Endodermal cell (in vitro differentiated cells): ENCODE measurements at regions not wholly inside any gene's neighbourhood (a gene's known extent, or its start where the extent isn't known, plus 50 kb on each side); places are given as distances from the start of the nearest gene placed in this dataset.

Experiments
- DNase-seq: peaks from one replicate; pipeline ENCODE4 v3.0.0-alpha.2; 2017
- H3K27ac ChIP-seq: 2 replicates; pipeline ENCODE4 v1.5.1; 2013; ENCODE audit warnings: mild to moderate bottlenecking, low read depth, low read length, moderate library complexity
- H3K27me3 ChIP-seq: 2 replicates; pipeline ENCODE4 v1.6.1; 2013; ENCODE audit warnings: mild to moderate bottlenecking, low read length, moderate library complexity; ENCODE audit not compliant: insufficient read depth, control insufficient read depth, poor library complexity, severe bottlenecking
- H3K36me3 ChIP-seq: 2 replicates; pipeline ENCODE4 v1.7.0; 2013; ENCODE audit warnings: mild to moderate bottlenecking, low read length, moderate library complexity; ENCODE audit not compliant: control insufficient read depth, insufficient read depth
- H3K4me1 ChIP-seq: one replicate; pipeline ENCODE4 v1.7.0; 2013; ENCODE audit warnings: low read length; ENCODE audit not compliant: control insufficient read depth, insufficient read depth
- H3K4me3 ChIP-seq: 2 replicates; pipeline ENCODE4 v1.5.1; 2013; ENCODE audit warnings: mild to moderate bottlenecking, low read length, moderate library complexity
- H3K9ac ChIP-seq: 2 replicates; pipeline ENCODE4 v1.6.1; 2013; ENCODE audit warnings: mild to moderate bottlenecking, low read length, moderate library complexity; ENCODE audit not compliant: poor library complexity, severe bottlenecking; ENCODE audit errors: extremely low read depth
- H3K9me3 ChIP-seq: 2 replicates; pipeline ENCODE4 v1.6.1; 2013; ENCODE audit warnings: mild to moderate bottlenecking, low read length, moderate library complexity; ENCODE audit not compliant: control insufficient read depth
- H3K27ac Mint-ChIP-seq: 2 replicates; pipeline ENCODE4 v1.8.0; 2020; ENCODE audit warnings: mixed read lengths
- H3K27me3 Mint-ChIP-seq: 2 replicates; pipeline ENCODE4 v1.8.0; 2021; ENCODE audit warnings: mild to moderate bottlenecking, mixed read lengths; ENCODE audit not compliant: insufficient read depth
- H3K36me3 Mint-ChIP-seq: 2 replicates; pipeline ENCODE4 v1.8.0; 2020; ENCODE audit warnings: low read depth, mixed read lengths
- H3K4me1 Mint-ChIP-seq: 2 replicates; pipeline ENCODE4 v1.8.0; 2020; ENCODE audit warnings: mixed read lengths
- H3K4me3 Mint-ChIP-seq: 2 replicates; pipeline ENCODE4 v1.8.0; 2020; ENCODE audit warnings: mild to moderate bottlenecking, moderate library complexity, mixed read lengths
- H3K9me3 Mint-ChIP-seq: 2 replicates; pipeline ENCODE4 v1.8.0; 2020; ENCODE audit warnings: mild to moderate bottlenecking, mixed read lengths
- WGBS, 2 experiments: methylation state at CpG; one replicate each; pipeline versions ENCODE4 v1.1.5 to v1.1.7; 2013; ENCODE audit warnings: missing lambda C conversion rate in 2 of 2, mixed read lengths in 1 of 2; ENCODE audit not compliant: insufficient coverage in 1 of 2, insufficient read length in 1 of 2; 5-methylcytosine and 5-hydroxymethylcytosine counted together
- TF ChIP-seq, protein P1 (sequence below): fragments of 200-600 bp; sonication (generic); conservative IDR thresholded peaks from 2 replicates; pipeline ENCODE4 v1.5.0; 2021; ENCODE audit warnings: antibody characterized with exemption, mild to moderate bottlenecking

DNA sequence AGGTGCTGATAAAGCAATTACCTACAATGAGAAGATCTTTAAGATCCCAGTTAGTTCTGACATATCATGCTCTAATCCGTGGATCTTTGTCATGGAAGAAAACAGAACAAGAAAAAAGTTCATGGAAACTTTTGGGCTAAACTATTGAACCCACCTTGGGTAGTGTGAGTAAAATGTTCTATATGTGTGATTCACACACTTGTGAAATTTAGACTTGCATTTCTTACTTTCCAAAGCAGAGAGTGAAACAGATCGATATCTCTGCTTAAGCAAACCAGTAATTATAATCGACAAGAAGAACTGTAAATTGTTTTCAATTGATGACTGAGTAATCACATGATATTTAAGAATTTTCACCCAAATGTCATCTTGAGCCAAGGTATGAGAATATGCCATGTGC, 214.2 kb downstream of the HRH4 start:
- 90 to 100% methylated on average over 3 of the region's 3 CpGs for WGBS, 2 experiments
- Mint-ChIP-seq H3K27me3 (no peaks in the 10 kb centered on the region), H3K4me3 (no peak overlapping the region)

DNA sequence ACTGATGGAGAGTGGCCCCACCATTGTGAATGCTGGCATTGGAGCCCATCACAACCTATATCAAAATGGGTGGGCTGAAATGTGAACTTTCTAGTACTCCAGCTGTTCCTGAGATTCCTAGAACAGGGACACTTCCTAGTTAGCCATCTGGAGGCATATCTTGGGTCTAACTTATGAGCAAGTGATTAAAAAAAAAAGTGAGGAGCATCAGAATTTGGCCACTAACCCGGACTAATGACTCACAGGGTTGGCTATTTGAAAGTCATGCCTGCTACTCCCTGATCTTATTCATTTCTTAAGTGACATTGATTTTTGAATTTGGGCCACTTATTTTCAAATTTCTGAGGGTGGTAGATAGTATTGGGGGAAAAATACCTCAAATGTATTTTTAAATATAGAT, 216.6 kb downstream of the HRH4 start:
- Histone ChIP-seq H3K9ac (no peak overlapping the region), H3K4me3 (no peak overlapping the region), H3K27ac (no peak overlapping the region), H3K9me3 (no peaks in the 10 kb centered on the region), H3K36me3 (no peaks in the 10 kb centered on the region), H3K27me3 (no peaks in the 10 kb centered on the region), H3K4me1 (no peaks in the 10 kb centered on the region)
- Mint-ChIP-seq H3K27ac (no peak overlapping the region), H3K27me3 (no peaks in the 10 kb centered on the region), H3K36me3 (no peaks in the 10 kb centered on the region), H3K4me1 (no peaks in the 10 kb centered on the region), H3K4me3 (no peak overlapping the region), H3K9me3 (no peaks in the 10 kb centered on the region)
- WGBS, 2 experiments = 50 to 89% methylated on average over 1 of the region's 1 CpG
- TF ChIP-seq, protein P1, sequence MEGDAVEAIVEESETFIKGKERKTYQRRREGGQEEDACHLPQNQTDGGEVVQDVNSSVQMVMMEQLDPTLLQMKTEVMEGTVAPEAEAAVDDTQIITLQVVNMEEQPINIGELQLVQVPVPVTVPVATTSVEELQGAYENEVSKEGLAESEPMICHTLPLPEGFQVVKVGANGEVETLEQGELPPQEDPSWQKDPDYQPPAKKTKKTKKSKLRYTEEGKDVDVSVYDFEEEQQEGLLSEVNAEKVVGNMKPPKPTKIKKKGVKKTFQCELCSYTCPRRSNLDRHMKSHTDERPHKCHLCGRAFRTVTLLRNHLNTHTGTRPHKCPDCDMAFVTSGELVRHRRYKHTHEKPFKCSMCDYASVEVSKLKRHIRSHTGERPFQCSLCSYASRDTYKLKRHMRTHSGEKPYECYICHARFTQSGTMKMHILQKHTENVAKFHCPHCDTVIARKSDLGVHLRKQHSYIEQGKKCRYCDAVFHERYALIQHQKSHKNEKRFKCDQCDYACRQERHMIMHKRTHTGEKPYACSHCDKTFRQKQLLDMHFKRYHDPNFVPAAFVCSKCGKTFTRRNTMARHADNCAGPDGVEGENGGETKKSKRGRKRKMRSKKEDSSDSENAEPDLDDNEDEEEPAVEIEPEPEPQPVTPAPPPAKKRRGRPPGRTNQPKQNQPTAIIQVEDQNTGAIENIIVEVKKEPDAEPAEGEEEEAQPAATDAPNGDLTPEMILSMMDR = no peak
- DNase-seq = no peak

More for the DNA sequence above, 214.2 kb downstream of the HRH4 start:
- H3K9me3 ChIP-seq = no peaks in the 10 kb centered on the region
- H3K27ac Mint-ChIP-seq = no peak overlapping the region
- H3K36me3 Mint-ChIP-seq = no peaks in the 10 kb centered on the region
- H3K4me3 ChIP-seq = no peak overlapping the region
- H3K9me3 Mint-ChIP-seq = no peaks in the 10 kb centered on the region
- H3K9ac ChIP-seq = no peak overlapping the region
- no peaks in the 10 kb centered on the region for H3K4me1 Mint-ChIP-seq
- H3K4me1 ChIP-seq = no peaks in the 10 kb centered on the region
- TF ChIP-seq, protein P1 = no peak
- no peak for DNase-seq
- H3K27me3 ChIP-seq = no peaks in the 10 kb centered on the region
- H3K36me3 ChIP-seq = no peaks in the 10 kb centered on the region
- no peak overlapping the region for H3K27ac ChIP-seq

DNA sequence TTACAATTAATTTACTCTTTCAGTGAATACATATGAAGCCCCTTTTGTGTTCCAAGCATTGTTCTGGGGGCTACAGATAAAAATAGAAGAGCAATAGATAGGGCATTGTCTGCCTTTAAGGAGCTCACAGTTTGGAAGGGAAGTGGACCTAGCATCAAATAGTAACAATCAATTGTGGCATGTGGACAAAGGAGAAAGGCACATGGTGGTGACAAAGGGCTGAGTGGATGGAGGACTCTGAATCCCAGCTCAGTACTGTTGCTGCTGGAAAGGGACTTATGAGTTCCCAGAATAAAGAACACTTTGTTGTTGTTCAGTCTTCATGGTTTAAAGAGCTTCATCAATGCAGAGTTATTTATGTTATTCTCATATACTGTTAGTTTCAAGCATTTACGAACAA, 217.7 kb downstream of the HRH4 start:
- TF ChIP-seq, protein P1 = no peak
- Mint-ChIP-seq H3K27ac (no peak overlapping the region), H3K9me3 (no peaks in the 10 kb centered on the region), H3K4me3 (no peak overlapping the region), H3K4me1 (no peaks in the 10 kb centered on the region), H3K27me3 (no peaks in the 10 kb centered on the region), H3K36me3 (no peaks in the 10 kb centered on the region)
- DNase-seq = no peak
- H3K4me1 ChIP-seq = no peaks in the 10 kb centered on the region
- no peaks in the 10 kb centered on the region for H3K27me3 ChIP-seq
- H3K4me3 ChIP-seq = no peak overlapping the region
- no peaks in the 10 kb centered on the region for H3K36me3 ChIP-seq
- H3K9me3 ChIP-seq = no peaks in the 10 kb centered on the region
- 90% methylated on average over 1 of the region's 1 CpG; no CpG with 5 or more reads in 1 of the 2 experiments for WGBS, 2 experiments
- H3K9ac ChIP-seq = no peak overlapping the region
- H3K27ac ChIP-seq = no peak overlapping the region
